A549 (cell line): ENCODE measurements at regions not wholly inside any gene's neighbourhood (a gene's known extent, or its start where the extent isn't known, plus 50 kb on each side); places are given as distances from the start of the nearest gene placed in this dataset.

Experiments used
- ATAC-seq, 2 experiments: fragments of 200-7000 bp in 1 of 2; fragments of >200 bp in 1 of 2; cut with Nextera tagmentation in 1 of 2; cut with Tn5 transposase in 1 of 2; 3 replicates each; pipeline versions ENCODE4 v1.8.0 to v1.9.1; 2018 to 2020; ENCODE audit warnings: mild to moderate bottlenecking in 1 of 2, moderate library complexity in 1 of 2
- CTCF ChIA-PET: fragments of 300-600 bp; sonication (Branson Sonifier 250); formaldehyde crosslinking; extraction: SDS; loops from one replicate; lab custom pipeline; 2021; ENCODE audit warnings: antibody characterized with exemption, inconsistent platforms; lab: Yijun Ruan, JAX
- POLR2A ChIA-PET: fragments of 350-600 bp; formaldehyde crosslinking; extraction: SDS; loops from one replicate; lab custom pipeline; 2021; ENCODE audit warnings: antibody characterized with exemption, inconsistent platforms; lab: Yijun Ruan, JAX
- DNase-seq, 2 experiments: peaks; one replicate each; pipeline versions ENCODE4 v3.0.0 to v3.0.0-alpha.2; 2011 to 2016; ENCODE audit warnings: low read depth in 1 of 2, low spot score in 1 of 2
- FAIRE-seq: peaks from 2 replicates; lab custom pipeline; 2011; peaks lifted over from hg19 to GRCh38; lab: Jason Lieb, UNC
- H3K27ac ChIP-seq, 2 experiments: fragments of >200 bp; sonication (Bioruptor Twin); formaldehyde crosslinking; 3 replicates each; pipeline ENCODE4 v1.5.1; 2016 to 2017
- H3K4me1 ChIP-seq: fragments of >200 bp; sonication (Bioruptor Twin); formaldehyde crosslinking; 3 replicates; pipeline ENCODE4 v1.6.1; 2016
- H3K4me2 ChIP-seq: fragments of >200 bp; sonication (Bioruptor Twin); formaldehyde crosslinking; 3 replicates; pipeline ENCODE4 v1.6.1; 2016
- H3K4me3 ChIP-seq: fragments of >200 bp; sonication (Bioruptor Twin); formaldehyde crosslinking; 3 replicates; pipeline ENCODE4 v1.5.1; 2016
- H3K9me3 ChIP-seq: fragments of >200 bp; sonication (Bioruptor Twin); formaldehyde crosslinking; 3 replicates; pipeline ENCODE4 v1.6.1; 2016
- BHLHE40 ChIP-seq: IDR thresholded peaks from 2 replicates; pipeline ENCODE4 v1.6.1; 2012; ENCODE audit warnings: low read depth, low read length, inconsistent platforms
- CBX2 ChIP-seq: fragments of 200-600 bp; sonication (generic); IDR thresholded peaks from 2 replicates; pipeline ENCODE4 v1.6.1; 2016; ENCODE audit warnings: low read depth, mild to moderate bottlenecking, borderline replicate concordance
- CHD2 ChIP-seq: fragments of 150-350 bp; IDR thresholded peaks from 2 replicates; pipeline ENCODE4 v1.6.1; 2014; ENCODE audit warnings: low read length; ENCODE audit not compliant: partially characterized antibody
- FOSB ChIP-seq: fragments of 250-450 bp; sonication (Bioruptor Pico); IDR thresholded peaks from 2 replicates; pipeline ENCODE4 v1.5.0; 2020; ENCODE audit warnings: mild to moderate bottlenecking, moderate library complexity
- JUNB ChIP-seq: fragments of >200 bp; sonication (Bioruptor Twin); formaldehyde crosslinking; IDR thresholded peaks from 2 replicates; pipeline ENCODE4 v1.6.1; 2016
- KDM5A ChIP-seq: fragments of 200-600 bp; sonication (generic); IDR thresholded peaks from 2 replicates; pipeline ENCODE4 v1.6.1; 2016; ENCODE audit warnings: antibody characterized with exemption, mild to moderate bottlenecking
- MAFK ChIP-seq: fragments of 450-650 bp; IDR thresholded peaks from 2 replicates; pipeline ENCODE4 v1.6.1; 2014; ENCODE audit not compliant: partially characterized antibody
- NFE2L2 ChIP-seq: fragments of 150-350 bp; conservative IDR thresholded peaks from 2 replicates; pipeline ENCODE4 v1.6.1; 2014; ENCODE audit warnings: low read length
- NPAS2 ChIP-seq: fragments of 250-450 bp; sonication (Bioruptor Pico); IDR thresholded peaks from 2 replicates; pipeline ENCODE4 v1.8.0; 2022; ENCODE audit warnings: mild to moderate bottlenecking, moderate library complexity, borderline replicate concordance
- NR3C1 ChIP-seq: fragments of >200 bp; sonication (Bioruptor Twin); formaldehyde crosslinking; IDR thresholded peaks from 3 replicates; pipeline ENCODE4 v1.6.1; 2017
- RAD21 ChIP-seq, 2 experiments: fragments of >200 bp in 1 of 2; sonication (Bioruptor Twin) in 1 of 2; formaldehyde crosslinking in 1 of 2; IDR thresholded peaks in 1 of 2; conservative IDR thresholded peaks in 1 of 2; 2 replicates in 1 of 2; 3 replicates in 1 of 2; pipeline ENCODE4 v1.6.1; 2012 to 2018; ENCODE audit warnings: inconsistent platforms in 1 of 2
- RARB ChIP-seq: fragments of 250-450 bp; sonication (Bioruptor Pico); IDR thresholded peaks from 2 replicates; pipeline ENCODE4 v1.8.0; 2021; ENCODE audit warnings: mild to moderate bottlenecking, moderate library complexity
- RCOR1 ChIP-seq: fragments of 150-350 bp; IDR thresholded peaks from 2 replicates; pipeline ENCODE4 v1.6.1; 2014; ENCODE audit warnings: antibody characterized with exemption, low read length, low read depth
- RNF2 ChIP-seq: fragments of 200-600 bp; sonication (generic); IDR thresholded peaks from 2 replicates; pipeline ENCODE4 v1.6.1; 2016; ENCODE audit warnings: low read depth, mild to moderate bottlenecking, antibody characterized with exemption, moderate library complexity, borderline replicate concordance
- SMC3 ChIP-seq: fragments of >200 bp; sonication (Bioruptor Twin); formaldehyde crosslinking; IDR thresholded peaks from 3 replicates; pipeline ENCODE4 v1.6.1; 2018; ENCODE audit warnings: inconsistent platforms
- ZFP36 ChIP-seq: fragments of 450-650 bp; IDR thresholded peaks from 2 replicates; pipeline ENCODE4 v1.6.1; 2014; ENCODE audit warnings: borderline replicate concordance; ENCODE audit not compliant: partially characterized antibody
- WGBS: methylation state at CpG from one replicate; pipeline ENCODE4 v1.1.6; 2017; ENCODE audit errors: missing lambda C conversion rate; 5-methylcytosine and 5-hydroxymethylcytosine counted together
- TF ChIP-seq, protein P1 (sequence below): fragments of 200-600 bp; sonication (generic); IDR thresholded peaks from 2 replicates; pipeline ENCODE4 v1.6.1; 2016; ENCODE audit warnings: antibody characterized with exemption, mild to moderate bottlenecking, moderate library complexity
- TF ChIP-seq, protein P2 (sequence below): IDR thresholded peaks from 2 replicates; pipeline ENCODE4 v1.6.1; 2012
- TF ChIP-seq, protein P3 (sequence below): fragments of >200 bp; sonication (Bioruptor Twin); formaldehyde crosslinking; IDR thresholded peaks from 3 replicates; pipeline ENCODE4 v1.6.1; 2016
- TF ChIP-seq, protein P4 (sequence below): fragments of >200 bp; sonication (Bioruptor Twin); formaldehyde crosslinking; IDR thresholded peaks from 3 replicates; pipeline ENCODE4 v1.5.1; 2016

DNA sequence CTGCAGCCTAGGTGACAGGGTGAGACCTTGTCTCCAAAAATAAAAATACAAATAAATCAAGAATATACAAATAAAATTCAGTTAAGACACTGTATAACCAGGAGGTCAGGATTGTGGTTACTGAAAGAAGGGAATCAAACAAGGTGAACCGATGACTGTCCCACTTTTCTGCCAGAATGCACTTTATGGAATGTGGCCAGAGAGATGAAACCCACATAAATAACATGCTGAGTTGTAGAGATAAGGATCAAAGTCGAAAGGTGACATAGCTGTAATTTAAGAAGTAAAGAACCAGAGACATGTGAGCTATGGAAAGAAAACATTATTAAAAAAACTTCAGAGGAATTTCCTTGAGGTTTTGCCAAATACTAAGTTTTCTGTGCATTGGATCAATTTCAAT lies 1098.2 kb upstream of the USP15 start:
- Histone ChIP-seq H3K27ac (no peak overlapping the region), H3K9me3 (peaks cover 12% of the 10 kb centered on the region; the same call in 1 of the 3 replicates), H3K4me1 (no peaks in the 10 kb centered on the region), H3K4me2 (no peak overlapping the region), H3K4me3 (no peak overlapping the region)
- TF ChIP-seq MAFK (no peak), RNF2 (no peak), KDM5A (no peak), RAD21 (conservative IDR thresholded peaks at IDR 0.05 in 1 of 2, IDR thresholded peaks at IDR 0.05 in 1 of 2) (no peak), RARB (CRISPR knock-in tag) (no peak), RCOR1 (no peak)
- TF ChIP-seq, protein P1, sequence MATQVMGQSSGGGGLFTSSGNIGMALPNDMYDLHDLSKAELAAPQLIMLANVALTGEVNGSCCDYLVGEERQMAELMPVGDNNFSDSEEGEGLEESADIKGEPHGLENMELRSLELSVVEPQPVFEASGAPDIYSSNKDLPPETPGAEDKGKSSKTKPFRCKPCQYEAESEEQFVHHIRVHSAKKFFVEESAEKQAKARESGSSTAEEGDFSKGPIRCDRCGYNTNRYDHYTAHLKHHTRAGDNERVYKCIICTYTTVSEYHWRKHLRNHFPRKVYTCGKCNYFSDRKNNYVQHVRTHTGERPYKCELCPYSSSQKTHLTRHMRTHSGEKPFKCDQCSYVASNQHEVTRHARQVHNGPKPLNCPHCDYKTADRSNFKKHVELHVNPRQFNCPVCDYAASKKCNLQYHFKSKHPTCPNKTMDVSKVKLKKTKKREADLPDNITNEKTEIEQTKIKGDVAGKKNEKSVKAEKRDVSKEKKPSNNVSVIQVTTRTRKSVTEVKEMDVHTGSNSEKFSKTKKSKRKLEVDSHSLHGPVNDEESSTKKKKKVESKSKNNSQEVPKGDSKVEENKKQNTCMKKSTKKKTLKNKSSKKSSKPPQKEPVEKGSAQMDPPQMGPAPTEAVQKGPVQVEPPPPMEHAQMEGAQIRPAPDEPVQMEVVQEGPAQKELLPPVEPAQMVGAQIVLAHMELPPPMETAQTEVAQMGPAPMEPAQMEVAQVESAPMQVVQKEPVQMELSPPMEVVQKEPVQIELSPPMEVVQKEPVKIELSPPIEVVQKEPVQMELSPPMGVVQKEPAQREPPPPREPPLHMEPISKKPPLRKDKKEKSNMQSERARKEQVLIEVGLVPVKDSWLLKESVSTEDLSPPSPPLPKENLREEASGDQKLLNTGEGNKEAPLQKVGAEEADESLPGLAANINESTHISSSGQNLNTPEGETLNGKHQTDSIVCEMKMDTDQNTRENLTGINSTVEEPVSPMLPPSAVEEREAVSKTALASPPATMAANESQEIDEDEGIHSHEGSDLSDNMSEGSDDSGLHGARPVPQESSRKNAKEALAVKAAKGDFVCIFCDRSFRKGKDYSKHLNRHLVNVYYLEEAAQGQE: no peak
- POLR2A ChIA-PET: no interaction called here
- FAIRE-seq: no peak
- DNase-seq: no peak
- 3% methylated on average over 2 of the region's 2 CpGs for WGBS
- no peak for ATAC-seq
- CTCF ChIA-PET: interaction anchor here (0.7 kb wide), 1 partner anchor 962 kb away, joined by 5 read pairs; no protein-coding TSS in a partner anchor

DNA sequence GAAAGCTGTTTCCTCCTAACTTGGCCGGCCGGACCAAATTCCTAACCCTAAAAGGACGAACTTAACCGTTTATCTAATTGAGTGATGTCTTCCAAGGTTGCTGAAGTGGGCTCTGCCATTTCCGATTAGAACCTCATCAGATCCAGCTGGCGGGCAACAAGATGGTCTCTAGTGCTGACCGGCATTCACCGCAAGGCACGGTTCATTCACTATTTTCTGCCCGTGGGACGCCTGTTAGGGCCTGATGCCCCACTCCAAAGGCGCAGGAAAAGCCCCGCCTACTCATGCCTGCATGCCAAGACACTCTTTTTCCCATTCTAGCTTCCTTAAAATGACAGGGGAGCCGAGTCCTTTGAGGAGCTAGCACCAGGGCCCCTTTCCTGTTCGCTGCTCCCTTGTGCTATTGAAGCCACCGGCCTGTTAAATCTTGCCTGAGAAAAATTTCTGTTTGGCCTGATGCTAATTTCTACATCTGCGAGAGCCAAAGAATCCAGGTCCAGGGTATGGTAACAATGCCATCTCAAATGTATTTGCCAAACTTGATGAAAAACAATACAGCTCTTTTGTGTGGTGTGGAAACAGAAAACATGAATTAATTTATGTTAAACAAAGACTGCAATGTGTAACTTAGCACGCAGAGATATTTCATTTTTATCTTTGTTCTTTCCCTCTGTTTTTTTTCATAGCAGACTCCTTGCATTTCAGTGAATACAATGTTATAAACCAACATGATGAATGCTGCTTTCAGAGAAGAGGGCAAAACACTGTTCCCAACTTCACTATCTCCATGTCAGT lies 1071.2 kb upstream of the USP15 start:
- no peak for ATAC-seq
- DNase-seq: no peak
- Histone ChIP-seq H3K4me3 (no peak overlapping the region), H3K9me3 (no peaks in the 10 kb centered on the region; the same call in 2 of the 3 replicates)
- POLR2A ChIA-PET: no interaction called here
- TF ChIP-seq ZFP36 (no peak), BHLHE40 (no peak), NPAS2 (CRISPR knock-in tag) (no peak), KDM5A (no peak), JUNB (no peak), NR3C1 (no peak), SMC3 (no peak), FOSB (CRISPR knock-in tag) (no peak), NFE2L2 (no peak), CBX2 (no peak), CHD2 (no peak)
- TF ChIP-seq, protein P2, sequence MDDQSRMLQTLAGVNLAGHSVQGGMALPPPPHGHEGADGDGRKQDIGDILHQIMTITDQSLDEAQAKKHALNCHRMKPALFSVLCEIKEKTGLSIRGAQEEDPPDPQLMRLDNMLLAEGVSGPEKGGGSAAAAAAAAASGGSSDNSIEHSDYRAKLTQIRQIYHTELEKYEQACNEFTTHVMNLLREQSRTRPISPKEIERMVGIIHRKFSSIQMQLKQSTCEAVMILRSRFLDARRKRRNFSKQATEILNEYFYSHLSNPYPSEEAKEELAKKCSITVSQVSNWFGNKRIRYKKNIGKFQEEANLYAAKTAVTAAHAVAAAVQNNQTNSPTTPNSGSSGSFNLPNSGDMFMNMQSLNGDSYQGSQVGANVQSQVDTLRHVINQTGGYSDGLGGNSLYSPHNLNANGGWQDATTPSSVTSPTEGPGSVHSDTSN: no peak
- TF ChIP-seq, protein P3, sequence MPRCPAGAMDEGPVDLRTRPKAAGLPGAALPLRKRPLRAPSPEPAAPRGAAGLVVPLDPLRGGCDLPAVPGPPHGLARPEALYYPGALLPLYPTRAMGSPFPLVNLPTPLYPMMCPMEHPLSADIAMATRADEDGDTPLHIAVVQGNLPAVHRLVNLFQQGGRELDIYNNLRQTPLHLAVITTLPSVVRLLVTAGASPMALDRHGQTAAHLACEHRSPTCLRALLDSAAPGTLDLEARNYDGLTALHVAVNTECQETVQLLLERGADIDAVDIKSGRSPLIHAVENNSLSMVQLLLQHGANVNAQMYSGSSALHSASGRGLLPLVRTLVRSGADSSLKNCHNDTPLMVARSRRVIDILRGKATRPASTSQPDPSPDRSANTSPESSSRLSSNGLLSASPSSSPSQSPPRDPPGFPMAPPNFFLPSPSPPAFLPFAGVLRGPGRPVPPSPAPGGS: no peak
- TF ChIP-seq, protein P4, sequence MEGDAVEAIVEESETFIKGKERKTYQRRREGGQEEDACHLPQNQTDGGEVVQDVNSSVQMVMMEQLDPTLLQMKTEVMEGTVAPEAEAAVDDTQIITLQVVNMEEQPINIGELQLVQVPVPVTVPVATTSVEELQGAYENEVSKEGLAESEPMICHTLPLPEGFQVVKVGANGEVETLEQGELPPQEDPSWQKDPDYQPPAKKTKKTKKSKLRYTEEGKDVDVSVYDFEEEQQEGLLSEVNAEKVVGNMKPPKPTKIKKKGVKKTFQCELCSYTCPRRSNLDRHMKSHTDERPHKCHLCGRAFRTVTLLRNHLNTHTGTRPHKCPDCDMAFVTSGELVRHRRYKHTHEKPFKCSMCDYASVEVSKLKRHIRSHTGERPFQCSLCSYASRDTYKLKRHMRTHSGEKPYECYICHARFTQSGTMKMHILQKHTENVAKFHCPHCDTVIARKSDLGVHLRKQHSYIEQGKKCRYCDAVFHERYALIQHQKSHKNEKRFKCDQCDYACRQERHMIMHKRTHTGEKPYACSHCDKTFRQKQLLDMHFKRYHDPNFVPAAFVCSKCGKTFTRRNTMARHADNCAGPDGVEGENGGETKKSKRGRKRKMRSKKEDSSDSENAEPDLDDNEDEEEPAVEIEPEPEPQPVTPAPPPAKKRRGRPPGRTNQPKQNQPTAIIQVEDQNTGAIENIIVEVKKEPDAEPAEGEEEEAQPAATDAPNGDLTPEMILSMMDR: no peak
- TF ChIP-seq, all 56 proteins: peak for 0
- CTCF ChIA-PET: no interaction called here
- Histone ChIP-seq H3K4me2 (no peak overlapping the region), H3K4me1 (no peaks in the 10 kb centered on the region), H3K27ac (no peak overlapping the region)
- 43% methylated on average over 18 of the region's 18 CpGs for WGBS
- FAIRE-seq: no peak
